ENCODE measurements at regions not wholly inside any gene's neighbourhood (a gene's known extent, or its start where the extent isn't known, plus 50 kb on each side); places are given as distances from the start of the nearest gene placed in this dataset.

DNA sequence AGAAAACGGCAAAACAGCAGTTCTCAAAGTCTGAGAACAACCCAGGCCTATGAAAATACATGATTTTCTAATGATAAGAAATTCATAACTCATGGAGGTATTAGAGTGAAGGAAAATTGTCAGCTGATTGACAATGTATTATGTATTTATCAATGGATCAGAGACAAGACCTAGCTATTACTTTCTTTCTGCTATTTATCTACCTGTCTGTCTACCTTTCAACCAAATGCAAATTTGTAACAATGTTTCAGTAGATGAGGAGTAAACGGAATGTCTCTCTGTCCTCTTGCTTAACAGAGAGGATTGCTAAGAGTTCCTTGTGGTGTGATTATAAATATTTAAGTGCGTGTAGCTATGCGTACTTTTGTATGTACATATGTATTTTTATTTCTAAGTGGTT lies 568.7 kb upstream of the RGS18 start:
- no peak for DNase-seq (ENCODE audit: low read depth)

GRCh38 chr1:191590578-191590977 lies 567.7 kb upstream of the RGS18 start:
- DNase-seq (ENCODE audit: low read depth) = no peak

DNA sequence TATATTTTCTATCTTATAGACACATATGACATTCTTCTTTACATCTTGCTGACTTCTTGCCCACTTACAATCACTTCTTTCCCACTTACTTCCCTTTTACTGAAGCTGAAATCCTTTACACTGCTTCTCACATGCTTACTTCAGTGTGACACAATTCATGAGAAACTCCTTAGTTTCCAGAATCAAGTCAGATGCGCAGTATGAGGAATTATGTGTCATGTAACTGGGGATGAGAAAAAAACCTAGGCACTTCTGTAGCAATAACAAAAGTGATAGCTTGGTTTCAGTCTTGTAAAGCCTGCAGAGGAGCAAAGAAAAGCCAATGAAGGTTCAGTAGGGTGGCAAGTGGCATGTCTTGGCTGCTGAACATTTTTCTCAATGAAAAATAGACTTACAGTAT lies 566.2 kb upstream of the RGS18 start:
- no peak for DNase-seq (ENCODE audit: low read depth)

DNA sequence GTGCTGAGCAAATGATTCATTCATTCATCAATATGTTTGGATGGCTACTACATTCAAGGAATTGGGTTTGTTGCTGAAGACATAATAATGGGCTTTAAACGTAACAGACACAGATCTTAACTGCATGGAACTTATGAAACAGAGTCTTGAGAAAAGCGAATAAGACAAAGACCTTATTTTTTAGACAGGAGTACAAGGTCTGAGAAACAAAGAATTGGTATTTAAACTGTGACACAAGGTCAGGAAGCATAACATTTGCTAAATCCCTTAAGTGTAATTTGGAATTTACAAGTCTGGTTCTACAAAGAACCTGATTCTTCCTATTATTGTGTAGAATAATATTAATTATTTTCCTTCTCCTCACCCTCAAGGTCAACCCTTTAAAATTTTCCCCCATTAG lies 565.4 kb upstream of the RGS18 start:
- DNase-seq (ENCODE audit: low read depth) = no peak

DNA sequence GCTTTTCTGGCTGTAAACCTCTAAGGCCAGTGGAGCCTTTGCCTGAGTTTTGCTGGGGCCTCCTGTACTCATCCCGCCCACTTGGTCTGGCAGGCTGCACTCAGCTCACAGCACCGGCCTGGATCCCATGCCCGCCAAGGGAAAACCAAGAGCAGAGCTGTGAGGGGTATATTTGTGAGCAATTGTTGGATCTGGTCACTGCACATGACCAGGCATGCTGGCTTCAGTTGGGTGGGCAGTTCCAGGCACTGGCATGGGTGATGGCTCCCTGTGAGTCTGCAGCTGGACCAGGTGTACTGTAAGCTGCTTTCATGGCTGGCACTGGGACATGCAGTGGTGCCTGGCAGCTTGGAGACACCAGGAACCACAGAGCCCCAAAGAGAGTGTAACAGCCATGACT lies 563.1 kb upstream of the RGS18 start:
- no peak for DNase-seq (ENCODE audit: low read depth)

GRCh38 chr1:191608367-191608766 lies 549.9 kb upstream of the RGS18 start:
- DNase-seq (ENCODE audit: low read depth) = peak; percentile 1

DNA sequence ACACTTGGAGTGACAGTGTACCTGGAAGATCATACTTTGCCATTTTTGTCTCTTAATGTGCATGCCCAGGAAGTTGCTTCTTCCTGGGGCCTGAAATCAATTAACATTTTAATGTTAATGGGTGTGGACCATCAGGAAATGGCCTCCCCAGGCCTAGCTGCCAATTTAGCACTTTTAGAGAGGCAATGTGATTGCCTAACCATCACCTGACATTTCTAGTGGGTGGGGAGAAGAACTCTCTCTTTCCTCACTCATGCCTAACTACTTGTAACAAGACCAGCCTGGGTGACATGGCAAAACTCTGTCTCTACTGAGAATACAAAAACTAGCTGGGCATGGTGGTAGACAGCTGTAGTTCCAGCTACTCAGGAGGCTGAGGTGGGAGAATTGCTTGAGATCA lies 549.0 kb upstream of the RGS18 start:
- DNase-seq (ENCODE audit: low read depth) = no peak

DNA sequence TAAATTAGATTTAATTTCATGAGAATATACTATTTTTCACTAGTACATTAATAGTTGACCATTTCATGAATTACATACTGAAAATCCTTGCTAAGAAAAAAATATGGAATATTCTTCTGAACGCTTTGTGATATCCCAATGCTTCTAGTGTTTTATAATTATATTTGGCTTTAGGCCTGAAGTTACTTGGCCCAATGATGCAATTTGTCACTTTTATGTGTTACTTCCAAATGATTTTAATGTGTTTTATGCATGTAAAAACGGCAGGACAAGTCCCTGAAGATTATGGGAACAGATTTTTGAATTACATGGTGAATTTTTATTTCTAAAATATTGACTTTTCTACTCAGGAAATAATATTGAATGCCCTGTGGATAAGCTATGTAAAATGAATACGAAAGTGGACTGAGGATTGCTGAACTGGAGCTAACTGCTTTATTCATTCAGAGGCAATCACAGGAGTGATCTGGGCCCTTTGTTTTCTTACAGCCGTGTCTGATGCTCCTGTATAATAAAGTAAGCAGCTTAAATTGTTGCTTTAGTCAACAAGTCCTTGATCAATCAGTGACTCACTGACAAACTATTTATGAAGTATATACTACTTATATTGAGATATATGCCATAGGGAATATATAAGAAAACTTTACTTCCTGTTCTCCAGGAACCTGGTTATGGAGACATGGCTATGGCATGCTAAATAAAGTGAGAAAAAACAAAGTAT lies 543.0 kb upstream of the RGS18 start:
- no peak for DNase-seq (ENCODE audit: low read depth)

DNA sequence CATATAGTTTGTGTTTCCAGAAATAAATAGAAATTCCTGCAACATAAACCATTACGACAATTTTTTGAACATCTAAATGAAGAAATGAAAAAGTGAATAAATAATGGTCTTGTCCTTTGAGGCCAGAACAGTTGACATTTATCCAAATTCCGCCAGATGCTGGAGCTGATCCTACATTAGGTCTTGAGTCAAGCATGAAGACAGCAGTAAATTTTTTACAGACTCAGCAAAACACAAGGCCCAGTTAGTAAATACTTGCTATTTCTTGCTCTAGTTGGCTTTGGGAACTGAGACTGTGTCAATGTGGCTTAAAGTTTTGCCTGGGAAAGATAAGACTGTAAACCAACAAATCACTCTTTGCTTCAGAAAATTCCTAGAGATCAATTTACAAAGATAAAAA lies 540.1 kb upstream of the RGS18 start:
- no peak for DNase-seq (ENCODE audit: low read depth)

- DNase-seq (ENCODE audit: low read depth) = no peak
These were observed 537.4 kb upstream of the RGS18 start for GRCh38 chr1:191620883-191621282.

DNA sequence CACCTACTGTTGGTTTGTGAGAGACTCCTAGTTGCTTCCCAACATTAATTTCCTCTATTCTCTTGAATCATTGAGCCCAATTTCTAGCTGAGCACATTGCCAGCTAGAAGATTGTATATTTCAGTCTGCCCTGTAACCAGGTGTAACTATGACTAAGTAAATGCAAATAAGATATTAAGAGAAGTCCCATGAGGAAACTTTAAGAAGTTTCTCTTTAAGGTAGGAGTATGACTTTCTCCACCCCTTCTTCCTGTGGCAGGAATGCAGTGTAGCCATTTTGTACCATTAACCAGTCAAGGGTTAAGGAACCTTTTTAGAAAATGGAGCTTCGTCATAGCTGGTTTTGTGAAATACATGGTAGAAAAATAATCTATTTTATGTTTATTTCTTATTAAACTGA lies 534.2 kb upstream of the RGS18 start:
- no peak for DNase-seq (ENCODE audit: low read depth)

DNA sequence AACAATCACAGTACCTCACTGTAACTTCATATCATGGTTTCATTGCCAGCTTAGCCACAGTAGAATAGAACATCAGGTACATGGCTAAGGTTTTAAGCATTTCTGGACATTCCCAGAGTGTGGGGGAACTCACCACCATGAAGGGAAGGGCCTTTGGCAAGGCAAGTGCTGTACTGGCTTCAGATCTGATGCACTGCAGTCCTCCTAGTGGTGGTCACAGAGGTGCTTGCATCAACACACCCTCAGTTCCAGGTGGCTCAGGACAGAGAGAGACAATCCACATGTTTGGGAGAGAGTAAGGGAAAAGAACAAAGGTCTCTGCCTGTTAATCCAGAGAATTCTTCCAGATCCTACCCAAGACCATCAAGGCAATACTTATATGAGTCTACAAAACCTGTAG lies 528.4 kb upstream of the RGS18 start:
- DNase-seq (ENCODE audit: low read depth) = no peak

DNA sequence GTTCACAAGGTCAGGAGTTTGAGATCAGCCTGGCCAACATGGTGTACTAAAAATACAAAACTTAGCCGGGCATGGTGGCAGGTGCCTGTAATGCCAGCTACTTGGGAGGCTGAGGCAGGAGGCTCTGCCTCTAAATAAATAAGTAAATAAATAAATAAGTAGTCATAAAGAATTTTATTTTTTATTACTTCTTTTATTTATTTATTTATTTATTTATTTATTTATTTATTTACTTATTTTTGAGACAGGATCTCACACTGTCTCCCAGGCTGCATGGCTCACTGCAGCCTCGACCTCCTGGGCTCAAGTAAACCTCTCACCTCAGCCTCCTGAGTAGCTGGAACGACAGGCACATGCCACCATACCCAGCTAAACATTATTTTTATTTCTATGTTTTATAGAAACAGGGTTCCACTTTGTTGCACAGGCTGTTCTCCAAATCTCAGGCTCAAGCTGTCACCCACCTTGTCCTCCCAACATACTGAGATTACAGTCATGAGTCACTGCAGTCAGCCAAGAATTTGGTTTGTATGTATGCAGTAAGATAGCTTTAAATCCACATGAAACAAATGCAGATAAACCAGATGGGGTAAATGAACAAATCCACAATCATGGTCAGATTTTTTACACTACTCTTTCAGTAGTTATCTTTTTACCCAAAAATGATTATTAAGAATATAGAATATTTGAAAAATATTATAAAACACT lies 523.3 kb upstream of the RGS18 start:
- DNase-seq (ENCODE audit: low read depth) = no peak

DNA sequence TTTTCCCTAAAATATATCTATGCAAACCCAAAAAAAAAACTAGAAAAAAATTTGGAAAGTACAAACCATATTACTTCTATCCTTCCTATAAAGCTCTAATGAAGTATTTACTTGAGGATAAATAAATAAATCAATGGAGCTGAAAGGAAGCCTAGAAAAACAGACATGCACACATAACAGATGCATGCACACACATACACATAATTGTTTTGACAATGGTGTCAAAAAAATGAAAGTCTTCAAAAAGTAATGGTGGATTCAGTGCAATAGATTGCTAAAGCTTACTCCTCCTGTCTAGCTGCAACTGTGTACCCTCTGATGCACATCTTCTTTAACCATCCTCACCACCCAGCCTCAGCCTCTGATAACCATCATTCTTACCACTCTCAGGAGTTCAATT lies 521.9 kb upstream of the RGS18 start:
- DNase-seq (ENCODE audit: low read depth) = no peak

GRCh38 chr1:191641420-191642260 lies 516.6 kb upstream of the RGS18 start:
- peak; percentile 20 for DNase-seq (ENCODE audit: low read depth)

GRCh38 chr1:191643060-191643459 lies 515.2 kb upstream of the RGS18 start:
- DNase-seq (ENCODE audit: low read depth) = no peak

DNA sequence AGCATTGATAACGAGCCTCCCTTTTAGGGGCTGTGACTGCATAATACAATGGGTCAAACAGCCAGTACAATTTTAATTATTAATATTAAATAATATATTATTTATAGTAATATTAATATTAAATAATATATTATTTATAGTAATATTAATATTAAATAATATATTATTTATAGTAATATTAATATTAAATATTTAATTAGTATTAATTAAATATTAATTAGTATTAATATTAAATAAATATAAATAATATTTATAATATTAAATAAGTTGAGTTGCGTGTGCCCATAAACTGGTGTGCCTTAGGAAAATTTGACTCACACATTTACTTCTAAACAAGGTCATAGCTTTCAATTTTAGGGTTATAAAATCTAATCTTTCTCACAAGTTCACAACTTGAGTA lies 509.3 kb upstream of the RGS18 start:
- no peak for DNase-seq (ENCODE audit: low read depth)

GRCh38 chr1:191662051-191662450 lies 496.2 kb upstream of the RGS18 start:
- DNase-seq (ENCODE audit: low read depth) = no peak

- DNase-seq (ENCODE audit: low read depth) = no peak
These were observed 495.5 kb upstream of the RGS18 start for GRCh38 chr1:191662746-191663145.

DNA sequence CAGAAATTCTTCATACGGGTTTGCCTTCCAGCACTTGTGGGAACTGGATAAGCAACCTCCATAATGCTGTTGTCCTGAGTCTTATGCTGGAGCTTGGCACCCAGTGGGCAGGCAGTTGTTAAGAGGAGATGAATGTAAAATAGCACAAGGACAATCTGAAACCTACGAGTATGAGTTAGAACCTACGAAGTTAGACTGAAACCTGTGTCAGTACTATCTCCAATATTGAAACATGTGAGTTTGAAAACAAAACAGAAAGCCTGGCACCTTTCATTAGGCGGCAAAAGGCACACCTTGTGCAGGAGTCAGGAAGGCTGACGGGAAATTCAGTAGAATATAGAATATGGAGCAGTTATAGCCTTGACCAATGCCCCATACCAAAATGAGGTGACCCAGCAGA lies 489.7 kb upstream of the RGS18 start:
- DNase-seq (ENCODE audit: low read depth) = no peak

- no peak for DNase-seq (ENCODE audit: low read depth)
These were observed 488.6 kb upstream of the RGS18 start for GRCh38 chr1:191669629-191670028.

DNA sequence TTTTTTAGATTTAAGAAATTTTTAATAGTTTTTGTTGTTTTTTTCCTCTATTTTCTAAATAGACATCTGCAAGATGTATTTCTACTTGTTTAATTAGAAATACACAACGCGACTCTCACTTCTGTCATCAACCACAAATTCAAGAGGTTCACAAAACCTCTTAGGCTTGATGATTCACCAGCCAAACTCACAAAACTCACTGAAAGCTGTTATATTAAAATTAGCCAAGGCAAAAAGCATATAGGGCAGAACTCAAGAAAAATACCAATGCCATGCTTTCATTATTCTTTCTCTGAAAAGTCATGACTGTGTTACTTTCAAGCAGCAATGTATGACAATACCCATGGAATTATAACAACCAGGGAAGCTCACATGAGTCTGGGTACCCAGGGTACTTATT lies 487.0 kb upstream of the RGS18 start:
- DNase-seq (ENCODE audit: low read depth) = peak; percentile 8

GRCh38 chr1:191674626-191675179 lies 483.6 kb upstream of the RGS18 start:
- no peak for DNase-seq (ENCODE audit: low read depth)

All from iris pigment epithelial cell (primary cell).